ENCODE measurements at regions not wholly inside any gene's neighbourhood (a gene's known extent, or its start where the extent isn't known, plus 50 kb on each side); places are given as distances from the start of the nearest gene placed in this dataset.

- no peak for TF ChIP-seq POLR2AphosphoS5 (IDR thresholded peaks at IDR 0.05; ENCODE audit: borderline replicate concordance, low read depth, low read length)
- no peak for TF ChIP-seq EZH2 (IDR thresholded peaks at IDR 0.05)
- no peak for TF ChIP-seq FOXP2 (optimal IDR thresholded peaks at IDR 0.05; ENCODE audit: control extremely low read depth, extremely low read length, insufficient read depth)
Observed at GRCh38 chr1:83741348-83741747, 257.6 kb downstream of the TTLL7 start.

All from SK-N-MC (cell line).